ENCODE measurements at regions not wholly inside any gene's neighbourhood (a gene's known extent, or its start where the extent isn't known, plus 50 kb on each side); places are given as distances from the start of the nearest gene placed in this dataset.
"Not testable (repeated sequence)": the region's sequence is repeated elsewhere in the genome, so short reads cannot be mapped to it uniquely, and the experiment has no call there.

DNA sequence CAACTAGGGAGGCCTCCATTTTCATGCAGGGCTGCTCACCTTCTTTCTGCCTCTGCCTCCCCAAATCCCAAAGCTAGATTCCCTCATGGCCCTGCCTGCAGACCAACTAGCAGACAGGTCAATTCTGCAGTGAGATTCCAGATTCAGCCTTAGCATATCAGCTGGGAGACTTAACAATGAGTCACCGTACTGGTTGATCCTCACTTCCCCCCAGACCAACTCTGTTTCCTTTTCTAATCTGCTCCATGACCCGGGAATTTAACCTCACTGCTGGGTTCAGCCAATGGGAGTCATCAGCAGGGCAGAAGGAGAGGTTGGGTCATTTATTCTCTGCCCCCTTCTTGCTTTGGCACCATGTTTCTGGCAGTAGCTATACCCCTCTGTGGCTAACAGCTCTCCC lies 140.6 kb upstream of the GRIK3 start:
- Histone ChIP-seq H3K9ac (ENCODE audit: insufficient read length) (no peak overlapping the region), H3K36me3 (ENCODE audit: insufficient read depth, low read length) (no peaks in the 10 kb centered on the region), H3K9me3 (ENCODE audit: low read depth, low read length) (no peaks in the 10 kb centered on the region), H3K4me3 (no peak overlapping the region), H3K27ac (no peak overlapping the region)
- TF ChIP-seq FOXP2 (optimal IDR thresholded peaks at IDR 0.05; ENCODE audit: control extremely low read depth, extremely low read length, insufficient read depth) (no peak), POLR2AphosphoS5 (IDR thresholded peaks at IDR 0.05; ENCODE audit: borderline replicate concordance, low read depth, low read length) (no peak), EZH2 (IDR thresholded peaks at IDR 0.05) (no peak)
- no peak for DNase-seq (ENCODE audit: low read depth, low spot score)

DNA sequence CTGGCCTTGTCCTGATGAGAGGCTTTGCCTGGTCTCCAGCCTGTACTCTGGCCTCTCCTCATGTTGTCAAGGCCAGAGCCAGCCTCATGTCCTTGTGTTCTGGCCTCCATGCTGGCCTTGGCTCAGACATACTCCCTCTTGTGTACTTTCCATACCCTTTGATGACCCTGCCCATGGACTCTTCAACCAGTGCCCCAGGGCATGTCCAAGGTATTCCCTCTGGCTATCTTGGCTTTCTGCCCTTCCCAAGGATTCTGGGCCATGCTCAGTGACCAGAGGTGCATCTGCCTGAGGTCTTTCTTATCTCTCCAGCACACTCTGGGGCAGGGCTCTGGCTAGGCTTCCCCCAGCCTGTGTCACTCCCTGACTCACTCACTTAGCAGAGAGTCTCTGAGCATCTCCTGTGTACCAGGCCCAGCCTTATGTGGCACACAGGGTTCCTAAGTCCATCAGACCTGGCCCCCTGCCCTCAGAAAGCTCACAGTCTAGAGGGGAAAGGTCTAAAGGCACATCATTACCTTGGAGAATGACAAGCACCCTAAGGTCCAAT lies 141.4 kb upstream of the GRIK3 start:
- Histone ChIP-seq H3K36me3 (ENCODE audit: insufficient read depth, low read length) (no peaks in the 10 kb centered on the region), H3K27ac (no peak overlapping the region), H3K9ac (ENCODE audit: insufficient read length) (no peak overlapping the region), H3K4me3 (no peak overlapping the region), H3K9me3 (ENCODE audit: low read depth, low read length) (no peaks in the 10 kb centered on the region)
- no peak for DNase-seq (ENCODE audit: low read depth, low spot score)
- TF ChIP-seq POLR2AphosphoS5 (IDR thresholded peaks at IDR 0.05; ENCODE audit: borderline replicate concordance, low read depth, low read length) (no peak), FOXP2 (optimal IDR thresholded peaks at IDR 0.05; ENCODE audit: control extremely low read depth, extremely low read length, insufficient read depth) (no peak), EZH2 (IDR thresholded peaks at IDR 0.05) (no peak)

DNA sequence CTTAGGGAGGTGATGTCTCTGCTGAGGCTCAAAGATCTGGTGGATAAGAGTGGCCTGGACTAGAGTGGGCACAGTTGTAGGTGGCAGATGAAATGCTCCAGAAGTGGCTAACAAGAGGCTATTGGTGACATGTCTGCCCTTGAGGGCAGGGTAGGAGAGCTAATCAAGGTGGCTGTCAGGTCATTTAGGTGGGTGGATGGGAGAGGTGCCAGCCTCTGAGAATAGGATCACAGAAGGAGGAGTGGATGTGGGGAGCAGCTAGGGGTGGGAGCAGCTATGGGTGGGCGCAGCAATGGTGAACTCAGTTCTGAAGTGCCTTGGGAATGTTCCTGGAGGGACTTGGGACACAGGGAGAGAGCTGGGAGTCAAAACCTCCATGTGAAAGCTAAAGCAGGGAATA lies 142.0 kb upstream of the GRIK3 start:
- H3K9me3 ChIP-seq (ENCODE audit: low read depth, low read length), result no peaks in the 10 kb centered on the region
- no peak for TF ChIP-seq POLR2AphosphoS5 (IDR thresholded peaks at IDR 0.05; ENCODE audit: borderline replicate concordance, low read depth, low read length)
- TF ChIP-seq EZH2 (IDR thresholded peaks at IDR 0.05), result no peak
- TF ChIP-seq FOXP2 (optimal IDR thresholded peaks at IDR 0.05; ENCODE audit: control extremely low read depth, extremely low read length, insufficient read depth), result no peak
- H3K4me3 ChIP-seq, result no peak overlapping the region
- H3K9ac ChIP-seq (ENCODE audit: insufficient read length), result no peak overlapping the region
- no peaks in the 10 kb centered on the region for H3K36me3 ChIP-seq (ENCODE audit: insufficient read depth, low read length)
- H3K27ac ChIP-seq, result no peak overlapping the region
- no peak for DNase-seq (ENCODE audit: low read depth, low spot score)

DNA sequence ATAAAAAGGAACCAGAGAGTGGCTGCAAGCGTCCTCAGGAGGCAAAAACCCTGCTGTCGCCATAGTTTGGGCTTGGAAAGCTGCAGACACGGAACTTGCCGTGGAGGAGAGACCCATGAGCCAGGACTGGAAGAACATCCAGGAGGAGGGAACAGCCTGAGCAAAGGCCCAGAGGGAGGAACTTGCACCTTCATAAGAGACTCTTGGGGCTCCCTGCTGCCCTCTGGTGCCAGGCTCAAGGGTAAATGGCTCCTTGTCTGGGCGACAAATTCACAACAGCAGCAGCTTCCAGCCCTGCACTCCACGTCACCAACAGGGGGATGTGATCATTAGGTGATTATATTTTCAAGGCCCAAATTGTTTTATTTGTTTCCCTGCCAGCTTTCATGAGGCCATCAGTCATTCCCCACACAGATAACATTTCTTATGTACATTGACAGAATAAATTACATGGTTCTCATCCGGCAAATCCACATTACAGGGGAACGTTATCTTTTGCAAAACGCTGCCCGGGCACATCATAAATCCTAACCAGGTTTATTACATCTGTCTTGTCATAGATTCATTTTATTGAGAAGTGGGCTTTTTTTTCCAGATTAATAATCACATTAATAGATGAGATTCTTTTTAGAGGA lies 143.0 kb upstream of the GRIK3 start:
- DNase-seq (ENCODE audit: low read depth, low spot score), result no peak
- H3K4me3 ChIP-seq, result no peak overlapping the region
- no peak overlapping the region for H3K27ac ChIP-seq
- H3K36me3 ChIP-seq (ENCODE audit: insufficient read depth, low read length), result no peaks in the 10 kb centered on the region
- H3K9me3 ChIP-seq (ENCODE audit: low read depth, low read length), result no peaks in the 10 kb centered on the region
- no peak overlapping the region for H3K9ac ChIP-seq (ENCODE audit: insufficient read length)
- TF ChIP-seq FOXP2 (optimal IDR thresholded peaks at IDR 0.05; ENCODE audit: control extremely low read depth, extremely low read length, insufficient read depth) (no peak), EZH2 (IDR thresholded peaks at IDR 0.05) (no peak), POLR2AphosphoS5 (IDR thresholded peaks at IDR 0.05; ENCODE audit: borderline replicate concordance, low read depth, low read length) (no peak)

DNA sequence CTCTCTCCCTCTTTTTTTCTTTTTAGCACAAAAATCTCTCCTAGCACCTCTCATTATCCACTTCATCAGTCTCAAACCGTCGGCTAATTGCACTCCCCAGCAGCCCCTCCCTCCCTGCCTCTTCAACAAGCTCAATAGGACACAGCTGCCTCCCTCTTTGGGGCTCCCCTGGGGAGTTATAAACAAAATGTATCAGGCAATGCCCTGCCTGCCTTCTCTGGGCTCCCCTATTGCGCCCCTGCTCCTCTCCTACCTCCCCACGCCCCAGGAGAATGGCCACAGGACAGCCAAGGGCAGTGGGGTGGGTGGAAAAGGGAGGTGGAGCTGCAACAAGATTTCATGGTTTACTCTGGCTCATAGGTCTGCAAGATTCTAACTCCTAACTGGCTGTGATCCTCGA lies 147.1 kb upstream of the GRIK3 start:
- H3K27ac ChIP-seq, result no peak overlapping the region
- H3K4me3 ChIP-seq, result no peak overlapping the region
- no peak for TF ChIP-seq EZH2 (IDR thresholded peaks at IDR 0.05)
- TF ChIP-seq POLR2AphosphoS5 (IDR thresholded peaks at IDR 0.05; ENCODE audit: borderline replicate concordance, low read depth, low read length), result no peak
- no peak for TF ChIP-seq FOXP2 (optimal IDR thresholded peaks at IDR 0.05; ENCODE audit: control extremely low read depth, extremely low read length, insufficient read depth)
- no peaks in the 10 kb centered on the region for H3K9me3 ChIP-seq (ENCODE audit: low read depth, low read length)
- H3K9ac ChIP-seq (ENCODE audit: insufficient read length), result no peak overlapping the region
- DNase-seq (ENCODE audit: low read depth, low spot score), result no peak
- H3K36me3 ChIP-seq (ENCODE audit: insufficient read depth, low read length), result no peaks in the 10 kb centered on the region

DNA sequence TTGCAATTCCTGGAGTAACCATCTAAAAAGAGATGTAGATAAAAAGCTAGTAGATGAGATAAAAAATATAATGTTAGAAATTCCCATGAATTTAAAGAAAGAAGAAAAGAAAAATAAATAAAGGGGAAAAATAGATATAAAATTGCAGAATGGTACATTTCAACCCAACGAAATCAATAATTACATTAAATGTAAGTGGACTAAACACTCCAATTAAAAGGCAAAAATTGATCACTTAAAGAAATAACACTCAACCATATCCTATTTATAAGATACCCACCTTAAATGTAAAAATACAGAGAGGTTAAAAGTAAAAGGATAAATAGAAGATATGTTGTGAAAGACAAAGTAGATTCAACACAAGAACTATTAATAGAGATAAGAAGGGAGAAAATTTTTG lies 150.5 kb upstream of the GRIK3 start:
- Histone ChIP-seq H3K9ac (ENCODE audit: insufficient read length) (no peak overlapping the region), H3K9me3 (ENCODE audit: low read depth, low read length) (no peaks in the 10 kb centered on the region), H3K36me3 (ENCODE audit: insufficient read depth, low read length) (no peaks in the 10 kb centered on the region), H3K27ac (no peak overlapping the region), H3K4me3 (no peak overlapping the region)
- no peak for DNase-seq (ENCODE audit: low read depth, low spot score)
- TF ChIP-seq EZH2 (IDR thresholded peaks at IDR 0.05), result no peak
- no peak for TF ChIP-seq POLR2AphosphoS5 (IDR thresholded peaks at IDR 0.05; ENCODE audit: borderline replicate concordance, low read depth, low read length)
- TF ChIP-seq FOXP2 (optimal IDR thresholded peaks at IDR 0.05; ENCODE audit: control extremely low read depth, extremely low read length, insufficient read depth), result no peak

DNA sequence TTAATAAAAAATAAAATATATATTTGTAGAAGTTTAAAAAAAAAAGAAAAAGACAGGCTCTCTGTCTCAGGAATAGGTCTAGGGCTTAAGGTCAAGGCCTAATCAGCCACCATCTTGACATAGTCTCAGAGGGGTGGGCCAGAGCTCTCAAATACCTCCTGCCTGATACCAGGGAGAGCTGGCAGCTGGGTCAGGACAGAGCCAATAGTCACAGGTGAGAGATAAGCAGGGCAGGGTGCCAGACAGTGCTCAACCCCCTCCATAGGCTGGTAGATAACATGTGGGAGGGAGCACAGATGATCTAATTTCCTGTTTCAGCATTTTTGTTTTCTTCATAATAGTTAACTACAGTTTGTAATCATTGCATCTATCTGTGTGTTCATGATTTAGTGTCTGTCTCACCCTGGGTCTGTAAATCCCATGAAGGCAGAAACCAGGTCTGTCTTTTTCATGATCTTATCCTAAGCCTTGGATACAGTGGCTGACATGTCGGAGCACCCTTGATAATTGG lies 152.0 kb upstream of the GRIK3 start:
- Histone ChIP-seq H3K4me3 (no peak overlapping the region), H3K9me3 (ENCODE audit: low read depth, low read length) (no peaks in the 10 kb centered on the region), H3K27ac (no peak overlapping the region), H3K36me3 (ENCODE audit: insufficient read depth, low read length) (no peaks in the 10 kb centered on the region), H3K9ac (ENCODE audit: insufficient read length) (no peak overlapping the region)
- DNase-seq (ENCODE audit: low read depth, low spot score), result no peak
- TF ChIP-seq POLR2AphosphoS5 (IDR thresholded peaks at IDR 0.05; ENCODE audit: borderline replicate concordance, low read depth, low read length), result no peak
- no peak for TF ChIP-seq EZH2 (IDR thresholded peaks at IDR 0.05)
- no peak for TF ChIP-seq FOXP2 (optimal IDR thresholded peaks at IDR 0.05; ENCODE audit: control extremely low read depth, extremely low read length, insufficient read depth)

DNA sequence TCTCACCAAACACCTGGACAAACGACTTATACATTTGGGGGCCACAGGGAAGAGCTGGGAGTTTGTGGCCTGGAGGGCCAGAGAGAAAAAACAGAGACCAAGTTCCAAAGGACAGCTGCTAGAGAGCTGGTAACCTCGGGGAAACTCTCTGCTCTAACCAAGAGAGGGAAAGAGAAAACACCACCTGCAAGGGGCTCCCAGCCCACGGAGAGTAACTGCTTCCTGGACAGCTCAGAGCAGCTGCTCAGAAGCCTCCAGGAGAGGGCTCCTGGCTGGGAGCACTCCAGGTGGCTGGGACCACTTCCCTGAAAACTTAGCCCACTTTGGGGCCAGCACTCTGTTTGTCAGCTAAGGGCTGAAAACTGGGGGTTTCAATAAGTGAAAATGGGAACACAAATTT lies 154.8 kb upstream of the GRIK3 start:
- DNase-seq (ENCODE audit: low read depth, low spot score), result no peak
- no peak overlapping the region for H3K27ac ChIP-seq
- H3K9me3 ChIP-seq (ENCODE audit: low read depth, low read length), result no peaks in the 10 kb centered on the region
- H3K36me3 ChIP-seq (ENCODE audit: insufficient read depth, low read length), result no peaks in the 10 kb centered on the region
- H3K9ac ChIP-seq (ENCODE audit: insufficient read length), result no peak overlapping the region
- no peak overlapping the region for H3K4me3 ChIP-seq
- TF ChIP-seq FOXP2 (optimal IDR thresholded peaks at IDR 0.05; ENCODE audit: control extremely low read depth, extremely low read length, insufficient read depth) (no peak), POLR2AphosphoS5 (IDR thresholded peaks at IDR 0.05; ENCODE audit: borderline replicate concordance, low read depth, low read length) (no peak)

DNA sequence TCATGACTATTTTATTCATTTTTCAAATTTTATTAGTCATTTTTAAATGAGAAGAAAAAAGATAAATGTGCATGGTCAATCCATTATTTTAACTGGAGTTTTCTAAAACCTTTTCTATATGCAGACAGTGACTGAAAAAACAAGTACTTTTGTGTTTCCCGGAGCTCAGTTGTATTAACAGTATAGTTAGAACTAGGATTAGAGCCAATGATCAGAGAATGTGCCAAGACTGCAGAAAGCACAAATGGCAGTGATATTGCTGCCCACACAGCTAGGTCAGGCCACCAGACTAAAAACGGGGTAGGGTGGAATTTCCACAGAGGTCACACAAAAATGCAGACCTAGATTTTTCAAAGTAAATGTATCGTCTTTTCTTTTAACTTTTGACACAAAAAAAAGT lies 163.1 kb upstream of the GRIK3 start:
- Histone ChIP-seq H3K27ac (no peak overlapping the region), H3K9ac (ENCODE audit: insufficient read length) (no peak overlapping the region), H3K36me3 (ENCODE audit: insufficient read depth, low read length) (no peaks in the 10 kb centered on the region), H3K9me3 (ENCODE audit: low read depth, low read length) (no peaks in the 10 kb centered on the region), H3K4me3 (no peak overlapping the region)
- DNase-seq (ENCODE audit: low read depth, low spot score), result no peak
- TF ChIP-seq EZH2 (IDR thresholded peaks at IDR 0.05) (no peak), POLR2AphosphoS5 (IDR thresholded peaks at IDR 0.05; ENCODE audit: borderline replicate concordance, low read depth, low read length) (no peak), FOXP2 (optimal IDR thresholded peaks at IDR 0.05; ENCODE audit: control extremely low read depth, extremely low read length, insufficient read depth) (no peak)

DNA sequence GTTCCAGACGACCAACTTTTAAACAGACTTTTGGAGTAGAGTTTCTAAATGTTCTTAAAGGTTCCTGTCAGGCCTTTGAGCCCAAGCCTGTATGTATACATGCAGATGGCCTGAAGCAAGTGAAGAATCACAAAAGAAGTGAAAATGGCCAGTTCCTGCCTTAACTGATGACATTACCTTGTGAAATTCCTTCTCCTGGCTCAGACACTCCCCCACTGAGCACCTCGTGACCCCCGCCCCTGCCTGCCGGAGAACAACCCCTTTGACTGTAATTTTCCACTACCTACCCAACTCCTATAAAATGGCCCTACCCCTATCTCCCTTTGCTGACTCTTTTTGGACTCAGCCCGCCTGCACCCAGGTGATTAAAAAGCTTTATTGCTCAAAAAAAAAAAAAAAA lies 180.0 kb upstream of the GRIK3 start:
- not testable (repeated sequence) for DNase-seq (ENCODE audit: low read depth, low spot score); H3K9me3 ChIP-seq (ENCODE audit: low read depth, low read length); H3K4me3 ChIP-seq; H3K9ac ChIP-seq (ENCODE audit: insufficient read length); H3K27ac ChIP-seq; H3K36me3 ChIP-seq (ENCODE audit: insufficient read depth, low read length)
